GM18511 (cell line): ENCODE measurements at regions not wholly inside any gene's neighbourhood (a gene's known extent, or its start where the extent isn't known, plus 50 kb on each side); places are given as distances from the start of the nearest gene placed in this dataset.

ENCODE experiments used
- ATAC-seq: cut with Tn5 transposase; IDR thresholded peaks from one replicate; pipeline ENCODE4 v1.9.1; 2021; ENCODE audit warnings: mild to moderate bottlenecking, moderate library complexity; ENCODE audit not compliant: unreplicated experiment

- ATAC-seq: no peak
Measured at GRCh38 chr7:118013252-118014010, 140.2 kb upstream of the CTTNBP2 start.

GRCh38 chr7:118022546-118022945 lies 149.3 kb upstream of the CTTNBP2 start:
- no peak for ATAC-seq

GRCh38 chr7:118026791-118027190 lies 153.6 kb upstream of the CTTNBP2 start:
- no peak for ATAC-seq

- no peak for ATAC-seq
Measured at GRCh38 chr7:118028226-118028625, 155.0 kb upstream of the CTTNBP2 start.

GRCh38 chr7:118029826-118030422 lies 154.0 kb upstream of the LSM8 start:
- ATAC-seq: no peak

- no peak for ATAC-seq
Measured at GRCh38 chr7:118033273-118033672, 150.7 kb upstream of the LSM8 start.

- ATAC-seq: peak; percentile 40
Measured at GRCh38 chr7:118039963-118040489, 143.9 kb upstream of the LSM8 start.

GRCh38 chr7:118040562-118040961 lies 143.4 kb upstream of the LSM8 start:
- peak; percentile 85 for ATAC-seq

- no peak for ATAC-seq
Measured at GRCh38 chr7:118041251-118041878, 142.6 kb upstream of the LSM8 start.

- no peak for ATAC-seq
Measured at GRCh38 chr7:118045629-118046028, 138.3 kb upstream of the LSM8 start.

GRCh38 chr7:118046086-118046485 lies 137.9 kb upstream of the LSM8 start:
- no peak for ATAC-seq

GRCh38 chr7:118046801-118047200 lies 137.2 kb upstream of the LSM8 start:
- no peak for ATAC-seq

- ATAC-seq: no peak
Measured at GRCh38 chr7:118052336-118052735, 131.6 kb upstream of the LSM8 start.

GRCh38 chr7:118053353-118053752 lies 130.6 kb upstream of the LSM8 start:
- no peak for ATAC-seq

GRCh38 chr7:118054529-118054928 lies 129.4 kb upstream of the LSM8 start:
- no peak for ATAC-seq

GRCh38 chr7:118055647-118056046 lies 128.3 kb upstream of the LSM8 start:
- ATAC-seq: no peak

GRCh38 chr7:118057404-118057803 lies 126.6 kb upstream of the LSM8 start:
- no peak for ATAC-seq

- no peak for ATAC-seq
Measured at GRCh38 chr7:118059209-118059608, 124.8 kb upstream of the LSM8 start.

GRCh38 chr7:118060692-118061091 lies 123.3 kb upstream of the LSM8 start:
- no peak for ATAC-seq

- no peak for ATAC-seq
Measured at GRCh38 chr7:118061386-118061785, 122.6 kb upstream of the LSM8 start.

GRCh38 chr7:118072893-118073674 lies 110.9 kb upstream of the LSM8 start:
- no peak for ATAC-seq
